T-helper 2 cell treated with Interferon-gamma antibody and Interleukin-4, amounts not matched to agents 5 μg/mL and 100 μg/mL, for 36 hours (primary cell): ENCODE measurements at regions not wholly inside any gene's neighbourhood (a gene's known extent, or its start where the extent isn't known, plus 50 kb on each side); places are given as distances from the start of the nearest gene placed in this dataset.

ENCODE experiments used
- DNase-seq: peaks from one replicate; pipeline ENCODE4 v3.0.0; 2021; ENCODE audit warnings: low spot score
- H3K27ac Mint-ChIP-seq: one replicate; pipeline ENCODE4 v1.8.0; 2021; ENCODE audit warnings: mild to moderate bottlenecking, mixed read lengths
- H3K27me3 Mint-ChIP-seq: one replicate; pipeline ENCODE4 v1.8.0; 2021; ENCODE audit warnings: low read depth, mixed read lengths
- H3K36me3 Mint-ChIP-seq: one replicate; pipeline ENCODE4 v1.8.0; 2021; ENCODE audit warnings: low read depth, mixed read lengths
- H3K4me1 Mint-ChIP-seq: one replicate; pipeline ENCODE4 v1.8.0; 2021; ENCODE audit warnings: low read depth, mixed read lengths
- H3K4me3 Mint-ChIP-seq: one replicate; pipeline ENCODE4 v1.8.0; 2022; ENCODE audit warnings: mild to moderate bottlenecking, moderate library complexity, mixed read lengths
- H3K9me3 Mint-ChIP-seq: one replicate; pipeline ENCODE4 v1.8.0; 2021; ENCODE audit warnings: mixed read lengths

DNA sequence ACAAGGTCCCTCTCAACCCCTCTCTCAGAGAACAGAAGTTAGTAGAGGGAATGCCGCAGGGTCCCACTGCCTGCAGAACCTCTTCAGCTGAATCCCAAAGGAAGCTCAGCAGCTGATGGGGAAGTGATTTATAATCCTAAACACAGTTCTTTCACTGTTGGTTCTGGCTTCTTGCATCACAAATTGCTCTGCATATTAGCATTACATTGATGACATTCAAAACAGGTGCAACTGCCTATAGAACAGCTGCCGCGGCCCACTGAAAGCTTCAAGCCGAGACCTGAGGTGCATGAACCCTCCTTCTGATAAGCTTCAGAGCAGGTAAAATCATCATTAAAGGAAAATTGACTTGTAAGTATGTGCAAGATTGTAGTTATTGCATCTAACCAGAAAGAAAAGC is 75.2 kb upstream of the KIRREL3 start:
- H3K27ac Mint-ChIP-seq = no peak overlapping the region
- DNase-seq = no peak
- H3K4me1 Mint-ChIP-seq = no peaks in the 10 kb centered on the region
- H3K4me3 Mint-ChIP-seq = no peak overlapping the region
- no peaks in the 10 kb centered on the region for H3K36me3 Mint-ChIP-seq
- no peaks in the 10 kb centered on the region for H3K9me3 Mint-ChIP-seq
- no peaks in the 10 kb centered on the region for H3K27me3 Mint-ChIP-seq

DNA sequence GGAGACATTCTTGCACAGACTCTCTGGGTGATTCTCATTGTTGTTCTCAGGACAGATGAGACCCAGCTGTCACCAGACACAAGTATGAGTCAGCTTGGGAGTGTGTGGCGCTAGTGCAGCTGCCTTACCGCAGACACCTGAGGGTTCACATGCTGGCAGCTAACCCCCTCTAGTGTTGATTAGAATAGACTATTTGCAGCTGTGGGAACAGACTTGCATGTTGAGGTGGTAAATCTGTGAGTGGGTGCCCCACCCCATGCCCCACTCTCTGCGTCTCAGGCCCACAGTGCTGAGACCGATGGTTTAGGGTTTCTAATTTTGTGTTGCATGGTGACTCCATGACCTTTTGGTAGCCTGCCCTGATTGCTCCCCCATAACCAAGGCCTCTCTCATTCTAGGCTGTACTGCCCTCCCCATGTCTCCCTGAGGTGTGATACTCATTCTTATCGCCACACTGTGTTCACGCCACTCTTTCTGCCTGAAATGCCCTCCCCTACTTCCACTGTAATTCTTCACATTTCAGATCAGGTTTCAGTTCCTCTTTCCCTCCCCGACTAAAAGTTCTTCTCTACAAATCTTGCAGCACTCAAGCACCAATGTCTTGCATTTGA is 73.7 kb upstream of the KIRREL3 start:
- no peak for DNase-seq
- no peak overlapping the region for H3K27ac Mint-ChIP-seq
- no peaks in the 10 kb centered on the region for H3K9me3 Mint-ChIP-seq

DNA sequence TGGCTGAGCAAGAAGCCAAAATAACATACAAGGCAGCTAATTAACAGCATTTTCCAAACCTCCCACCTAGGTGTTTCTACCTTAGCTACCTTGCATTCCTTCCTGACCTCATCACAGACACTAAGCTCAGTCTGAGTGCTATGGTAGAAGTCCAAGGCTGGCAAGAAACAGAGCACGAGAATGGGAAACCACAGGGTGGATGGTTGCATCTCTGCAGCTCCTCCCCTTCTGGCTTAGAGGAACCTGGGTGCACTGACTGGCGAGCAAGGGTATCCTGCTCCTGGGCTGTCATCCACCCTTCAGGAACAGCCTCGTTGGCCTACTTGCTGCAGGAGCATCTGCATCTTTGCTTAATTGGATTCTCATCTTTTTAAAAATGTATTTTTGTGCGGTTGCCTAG is 73.1 kb upstream of the KIRREL3 start:
- no peak overlapping the region for H3K4me3 Mint-ChIP-seq
- H3K27me3 Mint-ChIP-seq = no peaks in the 10 kb centered on the region
- no peaks in the 10 kb centered on the region for H3K36me3 Mint-ChIP-seq
- no peak overlapping the region for H3K27ac Mint-ChIP-seq
- no peaks in the 10 kb centered on the region for H3K4me1 Mint-ChIP-seq
- H3K9me3 Mint-ChIP-seq = no peaks in the 10 kb centered on the region
- no peak for DNase-seq

More for the DNA sequence above, 73.7 kb upstream of the KIRREL3 start:
- Mint-ChIP-seq H3K27me3 (no peaks in the 10 kb centered on the region), H3K36me3 (no peaks in the 10 kb centered on the region), H3K4me3 (no peak overlapping the region), H3K4me1 (no peaks in the 10 kb centered on the region)

DNA sequence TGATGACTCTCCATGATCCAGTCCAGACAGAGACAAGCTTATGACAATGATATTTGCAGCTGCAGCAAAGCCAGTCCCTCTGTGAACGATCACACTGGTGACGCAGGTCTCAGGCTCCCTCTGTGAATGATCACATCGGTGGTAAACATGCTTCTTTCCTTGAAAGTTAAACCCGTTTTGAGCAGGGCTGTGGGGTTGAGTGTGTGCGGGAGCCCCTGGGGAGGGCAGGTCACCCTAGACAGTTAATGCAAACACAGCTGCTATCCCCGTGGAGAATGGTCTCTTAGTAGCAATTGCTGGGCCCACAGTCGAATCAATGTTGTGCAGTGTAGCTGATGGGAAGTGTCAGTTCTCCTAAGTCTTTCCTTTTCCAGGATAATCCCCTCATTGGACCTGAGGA is 71.0 kb upstream of the KIRREL3 start:
- Mint-ChIP-seq H3K4me3 (no peak overlapping the region), H3K36me3 (no peaks in the 10 kb centered on the region)

DNA sequence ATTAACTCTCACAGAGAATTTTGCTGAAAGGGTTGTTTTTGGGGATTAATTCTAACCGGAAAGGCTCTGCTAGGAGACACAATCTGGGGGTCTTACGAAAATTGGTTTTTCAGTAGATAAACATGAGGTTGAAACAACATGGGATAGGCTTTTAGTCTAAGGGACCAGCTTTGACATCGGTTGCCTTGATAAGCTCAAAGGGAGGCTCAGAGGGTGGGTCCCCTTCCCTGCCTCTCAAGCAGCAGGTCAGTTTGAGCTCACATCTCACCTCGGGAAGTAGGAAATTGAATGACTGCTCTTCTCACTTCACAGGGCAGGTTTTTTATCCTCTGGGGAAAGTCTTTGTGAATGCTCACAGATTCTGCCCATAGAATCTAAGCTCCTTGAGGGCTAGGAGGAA is 70.2 kb upstream of the KIRREL3 start:
- no peaks in the 10 kb centered on the region for H3K9me3 Mint-ChIP-seq
- H3K27ac Mint-ChIP-seq = no peak overlapping the region
- H3K36me3 Mint-ChIP-seq = no peaks in the 10 kb centered on the region
- no peaks in the 10 kb centered on the region for H3K27me3 Mint-ChIP-seq
- no peak overlapping the region for H3K4me3 Mint-ChIP-seq
- H3K4me1 Mint-ChIP-seq = no peaks in the 10 kb centered on the region
- no peak for DNase-seq

More for the DNA sequence above, 71.0 kb upstream of the KIRREL3 start:
- Mint-ChIP-seq H3K27ac (no peak overlapping the region), H3K4me1 (no peaks in the 10 kb centered on the region), H3K27me3 (no peaks in the 10 kb centered on the region), H3K9me3 (no peaks in the 10 kb centered on the region)
- DNase-seq = no peak

DNA sequence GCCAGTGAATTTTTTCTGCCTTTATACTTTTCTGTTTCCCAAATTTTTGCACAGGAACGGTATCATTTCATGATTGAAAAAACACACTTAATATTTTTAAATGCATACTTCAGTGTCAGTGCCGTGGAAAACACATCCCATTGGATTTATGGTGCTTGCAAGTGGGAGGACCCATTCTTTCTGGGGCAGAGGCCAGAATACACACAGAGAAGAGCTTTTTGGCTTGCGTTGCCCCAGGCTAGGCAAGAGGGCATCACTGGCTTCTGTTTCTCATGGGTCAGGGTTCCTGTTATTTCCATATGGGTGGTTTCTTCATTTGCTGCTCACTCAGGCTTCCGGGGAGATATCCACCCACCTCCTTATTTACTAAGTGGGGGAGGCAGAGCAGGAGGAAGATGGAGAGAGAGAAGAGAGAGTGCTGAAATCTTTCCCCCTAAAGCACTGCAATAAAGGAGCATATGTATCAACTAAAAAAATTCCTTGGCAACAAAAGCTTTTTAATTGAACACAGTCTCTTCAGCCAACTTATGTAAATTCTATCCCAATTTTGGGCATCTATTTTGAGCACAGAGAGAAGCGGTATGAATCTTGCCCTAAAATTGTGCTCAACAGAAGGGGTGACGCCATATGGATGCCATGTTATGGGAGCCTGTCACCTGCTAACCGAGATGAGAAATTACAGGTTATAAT is 66.0 kb upstream of the KIRREL3 start:
- Mint-ChIP-seq H3K9me3 (no peaks in the 10 kb centered on the region), H3K27me3 (no peaks in the 10 kb centered on the region), H3K4me1 (no peaks in the 10 kb centered on the region), H3K4me3 (no peak overlapping the region), H3K27ac (no peak overlapping the region), H3K36me3 (no peaks in the 10 kb centered on the region)
- DNase-seq = no peak

DNA sequence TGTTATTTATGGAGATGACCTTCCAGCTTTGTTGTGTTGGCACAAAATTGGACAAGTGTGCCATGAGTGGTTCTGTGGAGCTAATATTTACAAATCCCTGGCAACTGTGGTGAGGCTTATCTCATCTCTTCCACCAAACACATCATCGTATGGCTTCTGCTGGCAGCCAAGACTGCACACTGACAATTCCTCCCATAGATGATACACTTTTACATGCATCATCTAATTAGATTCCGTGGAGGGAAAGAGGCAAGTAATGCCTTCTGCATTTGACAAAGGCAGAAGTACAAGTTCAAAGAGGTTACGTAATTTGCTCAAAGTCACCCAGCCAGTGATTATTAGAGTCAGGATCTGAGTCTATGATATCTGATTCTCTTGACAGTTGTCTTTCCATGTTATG is 62.7 kb upstream of the KIRREL3 start:
- no peak overlapping the region for H3K27ac Mint-ChIP-seq
- no peaks in the 10 kb centered on the region for H3K36me3 Mint-ChIP-seq
- no peak for DNase-seq
- no peaks in the 10 kb centered on the region for H3K9me3 Mint-ChIP-seq
- no peaks in the 10 kb centered on the region for H3K27me3 Mint-ChIP-seq
- no peak overlapping the region for H3K4me3 Mint-ChIP-seq
- no peaks in the 10 kb centered on the region for H3K4me1 Mint-ChIP-seq

DNA sequence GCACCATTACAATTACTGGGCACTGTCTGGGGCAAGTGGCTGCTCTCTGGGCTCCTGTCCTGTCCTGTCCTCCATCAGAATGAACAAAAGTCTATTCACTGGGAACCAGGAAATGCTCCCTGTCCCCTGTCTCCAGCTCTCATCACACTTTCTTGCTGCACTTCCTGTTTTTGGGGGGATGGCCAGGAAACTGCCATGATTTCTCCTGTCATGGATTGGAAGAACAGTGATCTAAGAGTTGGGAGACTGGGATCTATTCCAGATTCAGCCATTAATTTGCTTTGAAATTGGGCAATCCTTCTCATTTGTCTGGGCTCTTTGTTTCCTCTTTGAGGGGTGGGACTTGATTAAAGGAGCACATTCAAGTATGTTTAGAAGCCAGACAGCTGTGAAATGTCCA is 61.4 kb upstream of the KIRREL3 start:
- DNase-seq = no peak
- H3K4me3 Mint-ChIP-seq = no peak overlapping the region
- H3K9me3 Mint-ChIP-seq = no peaks in the 10 kb centered on the region
- no peaks in the 10 kb centered on the region for H3K36me3 Mint-ChIP-seq
- H3K27me3 Mint-ChIP-seq = no peaks in the 10 kb centered on the region
- no peaks in the 10 kb centered on the region for H3K4me1 Mint-ChIP-seq
- no peak overlapping the region for H3K27ac Mint-ChIP-seq

DNA sequence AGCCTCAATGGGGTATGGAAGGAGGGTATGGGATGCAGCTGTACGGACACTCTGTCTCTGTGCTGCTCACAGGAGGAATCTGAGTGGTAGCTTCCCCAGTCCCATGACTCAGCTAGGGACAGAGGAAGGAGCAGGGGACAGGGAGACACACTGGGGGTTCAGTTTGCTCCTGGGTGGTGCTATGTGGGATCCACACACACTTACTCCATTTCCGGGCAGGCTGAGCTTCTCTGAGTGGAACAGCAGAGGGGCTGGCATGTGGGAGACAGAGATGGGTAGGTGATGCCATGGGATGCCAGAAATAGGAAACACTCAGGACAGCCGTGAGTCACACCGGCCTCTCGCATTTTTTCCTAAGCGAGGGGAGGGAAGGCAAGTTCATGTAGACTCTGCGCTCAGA is 59.2 kb upstream of the KIRREL3 start:
- no peak for DNase-seq

DNA sequence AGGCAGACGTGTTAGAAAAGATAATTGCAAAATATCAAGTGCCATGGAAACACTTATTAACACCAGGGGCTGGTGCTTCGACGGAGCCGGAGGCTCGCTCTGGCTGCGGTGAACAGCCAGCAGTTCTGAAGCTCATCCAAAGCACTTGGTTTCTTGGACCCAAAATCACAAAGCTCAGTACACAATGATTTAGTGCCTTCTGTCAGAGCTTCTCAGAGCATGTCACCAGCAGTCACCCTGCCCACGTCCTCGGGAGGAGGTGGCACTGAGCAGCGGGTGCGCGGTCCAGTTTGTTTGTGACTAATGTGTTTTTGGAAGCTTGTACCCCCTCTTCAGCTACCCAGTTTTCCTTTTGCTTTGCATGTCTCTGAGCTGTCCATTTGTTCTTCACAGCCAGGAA is 58.7 kb upstream of the KIRREL3 start:
- no peaks in the 10 kb centered on the region for H3K9me3 Mint-ChIP-seq
- no peak overlapping the region for H3K4me3 Mint-ChIP-seq
- no peaks in the 10 kb centered on the region for H3K36me3 Mint-ChIP-seq
- no peaks in the 10 kb centered on the region for H3K27me3 Mint-ChIP-seq
- no peak overlapping the region for H3K27ac Mint-ChIP-seq
- H3K4me1 Mint-ChIP-seq = no peaks in the 10 kb centered on the region
- no peak for DNase-seq

More for the DNA sequence above, 59.2 kb upstream of the KIRREL3 start:
- no peak overlapping the region for H3K27ac Mint-ChIP-seq
- H3K4me1 Mint-ChIP-seq = no peaks in the 10 kb centered on the region
- H3K9me3 Mint-ChIP-seq = no peaks in the 10 kb centered on the region
- no peak overlapping the region for H3K4me3 Mint-ChIP-seq
- H3K36me3 Mint-ChIP-seq = no peaks in the 10 kb centered on the region
- no peaks in the 10 kb centered on the region for H3K27me3 Mint-ChIP-seq

DNA sequence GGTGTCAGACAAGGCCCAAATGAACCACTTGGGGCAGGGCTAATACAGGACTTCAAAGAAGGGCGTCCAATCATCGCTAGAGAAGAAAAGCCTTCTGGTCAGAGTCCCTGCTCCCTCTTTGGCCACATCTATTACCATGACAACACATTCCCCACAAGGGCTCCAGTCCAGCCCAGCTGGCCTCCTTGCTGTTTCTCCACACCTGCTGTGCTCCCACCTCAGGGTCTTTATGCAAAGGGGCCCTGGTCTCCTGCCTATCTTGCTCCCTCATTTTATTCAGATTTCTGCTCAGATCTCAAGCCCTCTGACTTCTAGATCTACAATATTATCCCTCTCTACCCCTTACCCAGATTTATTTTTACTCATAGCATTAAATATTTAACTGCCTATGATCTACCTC is 58.0 kb upstream of the KIRREL3 start:
- Mint-ChIP-seq H3K4me3 (no peak overlapping the region), H3K27ac (no peak overlapping the region), H3K27me3 (no peaks in the 10 kb centered on the region), H3K36me3 (no peaks in the 10 kb centered on the region), H3K4me1 (no peaks in the 10 kb centered on the region), H3K9me3 (no peaks in the 10 kb centered on the region)
- no peak for DNase-seq

DNA sequence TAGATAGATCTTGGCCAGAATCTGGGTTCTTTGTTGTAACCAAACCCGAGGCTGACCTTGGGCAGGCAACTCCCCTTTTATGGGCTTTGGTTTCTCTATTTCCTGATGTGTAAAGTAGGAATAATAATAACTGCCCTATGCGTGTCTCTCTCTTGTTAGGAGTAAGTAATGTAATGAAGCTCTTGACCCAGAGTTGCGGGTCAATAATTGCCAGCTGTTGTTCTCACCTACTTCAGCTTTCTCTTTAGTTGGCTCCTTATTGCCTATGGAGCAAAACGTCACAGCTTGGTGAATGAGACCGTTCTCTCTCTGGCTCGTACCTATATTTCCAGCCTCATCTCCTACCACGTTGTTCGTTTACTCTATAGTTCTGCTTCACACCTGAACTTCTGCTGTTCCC is 56.6 kb upstream of the KIRREL3 start:
- no peak overlapping the region for H3K27ac Mint-ChIP-seq
- no peaks in the 10 kb centered on the region for H3K9me3 Mint-ChIP-seq
- H3K27me3 Mint-ChIP-seq = no peaks in the 10 kb centered on the region
- H3K36me3 Mint-ChIP-seq = no peaks in the 10 kb centered on the region
- H3K4me1 Mint-ChIP-seq = no peaks in the 10 kb centered on the region
- DNase-seq = no peak
- no peak overlapping the region for H3K4me3 Mint-ChIP-seq

DNA sequence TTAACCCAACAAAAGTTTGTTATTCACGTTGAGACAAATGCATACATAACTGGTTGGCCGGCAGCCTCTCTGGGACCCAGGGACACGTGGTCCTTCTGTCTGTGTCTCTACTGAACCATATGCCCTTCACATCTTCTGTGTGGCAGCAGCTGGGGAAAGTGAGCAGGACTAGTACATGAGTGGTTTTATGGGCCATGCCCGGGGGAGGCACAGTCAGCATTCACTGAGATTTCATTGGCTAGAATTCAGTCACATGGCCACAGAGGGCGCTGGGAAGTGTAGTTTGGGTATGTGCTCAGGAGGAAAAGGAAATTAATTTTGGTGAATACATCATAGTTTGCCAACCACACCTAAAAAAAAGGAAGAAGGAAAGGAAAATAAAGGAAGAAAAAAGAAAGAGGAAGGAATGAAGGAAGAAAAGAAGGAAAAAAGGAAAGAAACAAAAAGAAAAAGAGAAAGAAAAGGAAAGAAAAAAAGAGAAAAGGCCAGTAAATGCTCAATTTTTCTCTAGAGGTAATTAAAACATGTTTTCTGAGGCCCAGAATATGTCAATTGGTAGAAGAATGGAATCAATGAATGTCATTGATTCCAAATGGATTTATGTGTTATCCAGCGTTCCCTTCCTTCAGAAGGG is 55.9 kb upstream of the KIRREL3 start:
- DNase-seq = no peak
- no peaks in the 10 kb centered on the region for H3K9me3 Mint-ChIP-seq
- no peaks in the 10 kb centered on the region for H3K4me1 Mint-ChIP-seq
- no peaks in the 10 kb centered on the region for H3K27me3 Mint-ChIP-seq
- H3K36me3 Mint-ChIP-seq = no peaks in the 10 kb centered on the region
- H3K27ac Mint-ChIP-seq = no peak overlapping the region
- H3K4me3 Mint-ChIP-seq = no peak overlapping the region

DNA sequence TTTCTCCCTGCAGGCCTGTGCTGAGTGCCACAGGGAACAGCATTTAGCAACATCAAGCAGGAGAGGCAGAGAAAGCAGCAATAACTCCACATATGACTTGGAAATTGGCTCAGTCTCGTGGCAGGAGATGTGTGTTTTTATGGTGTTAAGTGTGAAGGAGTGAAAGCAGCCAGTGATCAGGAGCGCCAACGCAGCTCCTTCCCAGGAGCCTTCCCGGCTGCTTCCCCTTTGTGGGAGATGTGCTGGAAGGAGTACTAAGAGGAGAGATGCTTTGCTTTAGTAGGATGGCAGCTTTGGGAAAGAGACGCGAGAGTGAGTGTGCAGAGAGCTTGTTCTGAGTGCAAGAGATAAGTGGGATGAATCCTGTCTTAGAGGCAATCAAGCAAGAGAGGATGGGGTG is 54.7 kb upstream of the KIRREL3 start:
- H3K4me1 Mint-ChIP-seq = no peaks in the 10 kb centered on the region
- no peak overlapping the region for H3K4me3 Mint-ChIP-seq
- no peaks in the 10 kb centered on the region for H3K9me3 Mint-ChIP-seq
- H3K27ac Mint-ChIP-seq = no peak overlapping the region
- DNase-seq = no peak
- H3K36me3 Mint-ChIP-seq = no peaks in the 10 kb centered on the region
- no peaks in the 10 kb centered on the region for H3K27me3 Mint-ChIP-seq
